Trophoblast cell (in vitro differentiated cells and primary cell): ENCODE measurements at regions not wholly inside any gene's neighbourhood (a gene's known extent, or its start where the extent isn't known, plus 50 kb on each side); places are given as distances from the start of the nearest gene placed in this dataset.

Experiments used
- DNase-seq, 2 donors: peaks; one replicate each; pipeline ENCODE4 v3.0.0-alpha.2; 2016
- H2AFZ ChIP-seq: 2 replicates; pipeline ENCODE4 v1.6.1; 2013; ENCODE audit warnings: low read length, moderate library complexity, mild to moderate bottlenecking; ENCODE audit not compliant: insufficient read depth, poor library complexity
- H2AK5ac ChIP-seq: 2 replicates; pipeline ENCODE4 v1.6.1; 2013; ENCODE audit warnings: mild to moderate bottlenecking, low read length
- H2BK120ac ChIP-seq: 2 replicates; pipeline ENCODE4 v1.6.1; 2013; ENCODE audit warnings: low read length, mild to moderate bottlenecking, moderate library complexity; ENCODE audit not compliant: insufficient read depth, poor library complexity
- H2BK12ac ChIP-seq: 2 replicates; pipeline ENCODE4 v1.6.1; 2013; ENCODE audit warnings: mild to moderate bottlenecking, low read length, moderate library complexity
- H2BK5ac ChIP-seq: 2 replicates; pipeline ENCODE4 v1.6.1; 2013; ENCODE audit warnings: low read length, low read depth, moderate library complexity, mild to moderate bottlenecking; ENCODE audit not compliant: poor library complexity
- H3K14ac ChIP-seq: 2 replicates; pipeline ENCODE4 v1.6.1; 2013; ENCODE audit warnings: mild to moderate bottlenecking, low read length
- H3K18ac ChIP-seq: 2 replicates; pipeline ENCODE4 v1.6.1; 2013; ENCODE audit warnings: mild to moderate bottlenecking, low read length
- H3K23ac ChIP-seq: 2 replicates; pipeline ENCODE4 v1.6.1; 2013; ENCODE audit warnings: low read length
- H3K27ac ChIP-seq: 2 replicates; pipeline ENCODE4 v1.5.1; 2013; ENCODE audit warnings: low read depth, mild to moderate bottlenecking, inconsistent platforms, low read length, moderate library complexity
- H3K27me3 ChIP-seq: 2 replicates; pipeline ENCODE4 v1.6.1; 2013; ENCODE audit warnings: inconsistent platforms, mild to moderate bottlenecking, low read length, moderate library complexity; ENCODE audit not compliant: insufficient read depth
- H3K36me3 ChIP-seq, 2 experiments: 1 replicate in 1 of 2; 2 replicates in 1 of 2; pipeline ENCODE4 v1.6.1; 2013; ENCODE audit warnings: low read length in 2 of 2, mild to moderate bottlenecking in 2 of 2, moderate library complexity in 1 of 2; ENCODE audit not compliant: insufficient read depth in 2 of 2, control insufficient read depth in 1 of 2
- H3K4ac ChIP-seq: 2 replicates; pipeline ENCODE4 v1.6.1; 2013; ENCODE audit warnings: low read depth, mild to moderate bottlenecking, low read length, moderate library complexity
- H3K4me1 ChIP-seq, 2 experiments: 1 replicate in 1 of 2; 2 replicates in 1 of 2; pipeline ENCODE4 v1.6.1; 2013; ENCODE audit warnings: low read length in 2 of 2, mild to moderate bottlenecking in 2 of 2, moderate library complexity in 1 of 2; ENCODE audit not compliant: insufficient read depth in 2 of 2, control insufficient read depth in 1 of 2
- H3K4me2 ChIP-seq: 2 replicates; pipeline ENCODE4 v1.6.1; 2013; ENCODE audit warnings: inconsistent platforms, mild to moderate bottlenecking, low read length, moderate library complexity
- H3K4me3 ChIP-seq: 2 replicates; pipeline ENCODE4 v1.5.1; 2013; ENCODE audit warnings: mild to moderate bottlenecking, low read depth, low read length, inconsistent platforms
- H3K79me1 ChIP-seq: one replicate; pipeline ENCODE4 v1.6.1; 2013; ENCODE audit warnings: low read length
- H3K79me2 ChIP-seq: 2 replicates; pipeline ENCODE4 v1.6.1; 2013; ENCODE audit warnings: low read length, mild to moderate bottlenecking; ENCODE audit not compliant: control insufficient read depth, insufficient read depth, poor library complexity
- H3K9ac ChIP-seq: 2 replicates; pipeline ENCODE4 v1.6.1; 2013; ENCODE audit warnings: mild to moderate bottlenecking, low read length
- H3K9me3 ChIP-seq: 2 replicates; pipeline ENCODE4 v1.6.1; 2013; ENCODE audit warnings: low read depth, mild to moderate bottlenecking, control low read depth, inconsistent platforms, low read length; ENCODE audit not compliant: insufficient read depth
- H4K12ac ChIP-seq: 2 replicates; pipeline ENCODE4 v1.6.1; 2013; ENCODE audit warnings: low read depth, mild to moderate bottlenecking, low read length, moderate library complexity
- H4K8ac ChIP-seq: 2 replicates; pipeline ENCODE4 v1.6.1; 2013; ENCODE audit warnings: low read depth, mild to moderate bottlenecking, low read length, moderate library complexity
- H4K91ac ChIP-seq: one replicate; pipeline ENCODE4 v1.6.1; 2013; ENCODE audit warnings: low read depth, mild to moderate bottlenecking, low read length, moderate library complexity
- WGBS: extraction: QIAGEN DNeasy Blood & Tissue Kit; methylation state at CpG from one replicate; pipeline ENCODE4 v1.1.7; 2013; ENCODE audit warnings: missing lambda C conversion rate; ENCODE audit not compliant: insufficient read length, insufficient coverage; ENCODE audit errors: extremely low coverage; 5-methylcytosine and 5-hydroxymethylcytosine counted together

DNA sequence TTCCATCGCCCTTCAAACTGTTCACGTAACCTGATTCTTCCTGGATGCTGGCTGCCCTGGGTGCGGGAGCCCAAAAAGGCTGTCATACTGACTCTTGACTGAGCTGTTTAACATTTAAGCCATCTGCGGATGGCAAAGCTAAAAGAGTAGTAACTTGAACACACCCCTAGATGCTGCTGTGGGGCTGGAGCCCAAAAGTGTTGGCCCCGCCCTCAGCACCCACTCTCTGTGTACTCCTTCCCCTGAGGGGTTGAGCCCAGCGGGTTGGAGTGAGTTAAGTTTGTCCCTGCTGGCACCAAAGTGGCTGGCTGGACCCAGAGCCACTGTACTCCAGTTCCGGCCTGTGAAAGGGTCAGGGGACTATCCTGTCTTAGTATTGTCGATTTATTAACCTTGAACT is 640.6 kb downstream of the PTPRU start:
- Histone ChIP-seq H3K9ac (no peak overlapping the region), H2BK12ac (no peak overlapping the region), H3K27ac (no peak overlapping the region), H3K4ac (no peak overlapping the region), H3K18ac (no peak overlapping the region), H3K4me1 (no peaks in the 10 kb centered on the region), H3K9me3 (no peaks in the 10 kb centered on the region), H3K4me2 (no peak overlapping the region), H3K14ac (no peak overlapping the region), H3K4me3 (no peak overlapping the region), H2AFZ (no peak overlapping the region), H3K79me1 (no peaks in the 10 kb centered on the region), H2BK120ac (no peak overlapping the region), H2AK5ac (no peak overlapping the region), H3K79me2 (no peaks in the 10 kb centered on the region), H4K8ac (no peak overlapping the region), H2BK5ac (no peak overlapping the region), H4K91ac (no peak overlapping the region), H4K12ac (no peak overlapping the region), H3K36me3 (no peaks in the 10 kb centered on the region), H3K23ac (no peak overlapping the region), H3K27me3 (no peaks in the 10 kb centered on the region)
- no CpG with 5 or more reads among the region's 8 CpGs for WGBS
- DNase-seq: no peak

DNA sequence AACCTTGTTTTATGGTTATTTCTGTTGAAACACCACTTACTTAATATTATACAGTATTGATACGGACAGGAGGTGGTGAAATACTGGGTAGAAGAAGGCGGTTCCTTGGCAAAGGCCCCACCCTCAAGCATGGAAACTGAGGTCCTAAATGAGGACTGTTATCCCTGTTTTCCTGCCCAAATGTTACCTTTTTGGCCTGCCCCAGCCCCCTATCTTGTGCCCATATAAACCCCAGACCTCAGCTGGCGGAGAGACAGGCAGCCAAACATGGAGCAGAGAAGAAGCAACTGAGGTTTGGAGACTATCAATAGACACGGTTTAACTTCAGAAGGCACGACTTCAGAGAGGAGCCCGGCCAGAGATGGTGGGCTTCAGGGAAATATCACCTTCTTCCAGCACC is 640.1 kb downstream of the PTPRU start:
- DNase-seq: no peak
- no peak overlapping the region for H4K12ac ChIP-seq
- no peaks in the 10 kb centered on the region for H3K4me1 ChIP-seq
- H3K79me1 ChIP-seq: no peaks in the 10 kb centered on the region
- H3K23ac ChIP-seq: no peak overlapping the region
- no peak overlapping the region for H3K4me3 ChIP-seq
- no peak overlapping the region for H2AK5ac ChIP-seq
- H4K91ac ChIP-seq: no peak overlapping the region
- no peak overlapping the region for H3K14ac ChIP-seq
- H2BK120ac ChIP-seq: no peak overlapping the region
- H3K27ac ChIP-seq: no peak overlapping the region
- H3K27me3 ChIP-seq: no peaks in the 10 kb centered on the region
- H3K9me3 ChIP-seq: no peaks in the 10 kb centered on the region
- H3K79me2 ChIP-seq: no peaks in the 10 kb centered on the region
- no peak overlapping the region for H4K8ac ChIP-seq
- H2BK12ac ChIP-seq: no peak overlapping the region
- H2AFZ ChIP-seq: no peak overlapping the region
- no peak overlapping the region for H3K18ac ChIP-seq
- no peaks in the 10 kb centered on the region for H3K36me3 ChIP-seq
- H2BK5ac ChIP-seq: no peak overlapping the region
- no peak overlapping the region for H3K4ac ChIP-seq
- H3K9ac ChIP-seq: no peak overlapping the region
- H3K4me2 ChIP-seq: no peak overlapping the region
- no CpG with 5 or more reads among the region's 6 CpGs for WGBS

DNA sequence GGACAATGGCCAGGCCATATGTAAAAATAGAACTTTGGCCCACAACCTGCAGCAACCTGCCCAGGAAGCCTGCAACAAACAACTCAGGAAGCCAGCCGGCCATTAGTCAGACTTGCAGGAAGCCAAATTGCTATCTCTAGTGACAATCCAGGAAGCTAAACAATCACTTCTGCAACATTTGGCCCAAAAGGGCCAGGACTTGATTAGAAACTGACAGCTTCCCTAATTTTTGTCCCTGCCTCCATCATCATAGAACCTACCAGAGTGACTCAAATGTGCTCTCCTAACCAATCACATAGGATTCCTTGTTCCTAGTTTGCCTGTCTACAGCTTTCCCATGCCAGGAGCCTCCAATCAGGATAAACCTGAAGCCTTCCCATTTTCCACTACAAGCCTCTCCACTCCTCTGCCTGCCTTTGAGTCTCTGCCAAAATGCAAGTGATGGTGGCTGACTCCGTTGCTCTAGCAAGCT is 639.3 kb downstream of the PTPRU start:
- Histone ChIP-seq H3K4me1 (no peaks in the 10 kb centered on the region), H2BK5ac (no peak overlapping the region), H3K79me1 (no peaks in the 10 kb centered on the region), H4K12ac (no peak overlapping the region), H3K9ac (no peak overlapping the region), H3K14ac (no peak overlapping the region), H3K4ac (no peak overlapping the region), H2BK120ac (no peak overlapping the region), H3K4me2 (no peak overlapping the region), H2AFZ (no peak overlapping the region), H3K23ac (no peak overlapping the region), H4K91ac (no peak overlapping the region), H2AK5ac (no peak overlapping the region), H3K27ac (no peak overlapping the region), H3K9me3 (no peaks in the 10 kb centered on the region), H2BK12ac (no peak overlapping the region), H3K27me3 (no peaks in the 10 kb centered on the region), H3K36me3 (no peaks in the 10 kb centered on the region), H3K79me2 (no peaks in the 10 kb centered on the region), H3K18ac (no peak overlapping the region), H3K4me3 (no peak overlapping the region), H4K8ac (no peak overlapping the region)
- WGBS: no CpG with 5 or more reads among the region's 2 CpGs
- DNase-seq: no peak

DNA sequence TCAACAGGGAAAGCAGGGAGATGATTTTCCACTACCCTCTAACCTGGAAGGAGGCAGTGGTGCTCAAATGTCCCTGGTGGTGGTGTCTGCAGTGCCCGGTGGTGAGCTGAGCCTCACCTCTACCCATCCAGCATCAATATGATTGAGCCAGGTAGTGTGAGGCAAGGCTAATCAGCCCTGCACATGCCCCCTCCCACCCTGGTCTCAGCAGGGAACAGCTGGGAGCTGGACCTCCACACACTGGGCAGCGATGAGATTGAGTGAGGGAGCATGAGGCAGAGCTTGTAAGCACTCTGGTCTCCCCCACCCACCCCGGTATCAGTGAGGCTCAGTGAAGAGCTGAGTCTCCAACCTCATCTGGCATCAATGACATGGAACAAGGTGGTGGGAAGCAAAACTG is 634.3 kb downstream of the PTPRU start:
- no peak overlapping the region for H3K23ac ChIP-seq
- DNase-seq: no peak
- H4K12ac ChIP-seq: no peak overlapping the region
- no peak overlapping the region for H3K14ac ChIP-seq
- H4K91ac ChIP-seq: no peak overlapping the region
- H3K9me3 ChIP-seq: peaks cover 4% of the 10 kb centered on the region
- H3K27me3 ChIP-seq: no peaks in the 10 kb centered on the region
- H3K27ac ChIP-seq: no peak overlapping the region
- H3K36me3 ChIP-seq: no peaks in the 10 kb centered on the region
- no peaks in the 10 kb centered on the region for H3K4me1 ChIP-seq
- H2BK12ac ChIP-seq: no peak overlapping the region
- no peak overlapping the region for H2AFZ ChIP-seq
- H3K4me3 ChIP-seq: no peak overlapping the region
- no peaks in the 10 kb centered on the region for H3K79me2 ChIP-seq
- H3K4me2 ChIP-seq: no peak overlapping the region
- H3K79me1 ChIP-seq: no peaks in the 10 kb centered on the region
- no CpG with 5 or more reads among the region's 3 CpGs for WGBS
- no peak overlapping the region for H2AK5ac ChIP-seq
- no peak overlapping the region for H3K9ac ChIP-seq
- H4K8ac ChIP-seq: no peak overlapping the region
- no peak overlapping the region for H3K4ac ChIP-seq
- no peak overlapping the region for H2BK5ac ChIP-seq
- H2BK120ac ChIP-seq: no peak overlapping the region
- H3K18ac ChIP-seq: no peak overlapping the region
